CD4-positive, alpha-beta memory T cell (primary cell): ENCODE measurements at regions not wholly inside any gene's neighbourhood (a gene's known extent, or its start where the extent isn't known, plus 50 kb on each side); places are given as distances from the start of the nearest gene placed in this dataset.

ENCODE experiments used
- CTCF ChIA-PET: fragments of 350-600 bp; sonication (Branson Sonifier 250); formaldehyde crosslinking; loops from one replicate; lab custom pipeline; 2021; ENCODE audit warnings: inconsistent platforms; ENCODE audit not compliant: partially characterized antibody; lab: Charles Lee
- POLR2A ChIA-PET: fragments of 350-600 bp; sonication (Branson Sonifier 250); formaldehyde crosslinking; loops from one replicate; lab custom pipeline; 2021; ENCODE audit not compliant: partially characterized antibody; lab: Charles Lee
- DNase-seq, 5 donors: peaks; one replicate each; pipeline versions ENCODE4 v3.0.0 to v3.0.0-alpha.2; 2020 to 2022; ENCODE audit warnings: mixed read lengths in 1 of 5
- H3K27ac ChIP-seq: one replicate; pipeline ENCODE4 v1.7.0; 2013; ENCODE audit warnings: low read depth, low read length
- H3K27me3 ChIP-seq: 2 replicates; pipeline ENCODE4 v1.7.0; 2013; ENCODE audit warnings: mild to moderate bottlenecking, low read length, moderate library complexity; ENCODE audit not compliant: insufficient read depth
- H3K36me3 ChIP-seq: 2 replicates; pipeline ENCODE4 v1.7.0; 2013; ENCODE audit warnings: mild to moderate bottlenecking, low read length, moderate library complexity; ENCODE audit not compliant: insufficient read depth
- H3K4me1 ChIP-seq: 2 replicates; pipeline ENCODE4 v1.7.0; 2013; ENCODE audit warnings: mild to moderate bottlenecking, low read length, moderate library complexity; ENCODE audit not compliant: insufficient read depth
- H3K4me3 ChIP-seq, 2 donors: one replicate each; pipeline ENCODE4 v1.7.0; 2013; ENCODE audit warnings: low read length in 2 of 2, mild to moderate bottlenecking in 1 of 2
- H3K9me3 ChIP-seq, 2 donors: one replicate each; pipeline ENCODE4 v1.7.0; 2013; ENCODE audit warnings: low read length in 2 of 2, control low read depth in 1 of 2; ENCODE audit not compliant: control insufficient read depth in 1 of 2
- H3K27ac Mint-ChIP-seq, 7 donors: one replicate each; pipeline ENCODE4 v1.8.0; 2020 to 2021; ENCODE audit warnings: mixed read lengths in 7 of 7, mild to moderate bottlenecking in 6 of 7, inconsistent platforms in 3 of 7, moderate library complexity in 3 of 7
- H3K27me3 Mint-ChIP-seq, 2 donors: one replicate each; pipeline ENCODE4 v1.8.0; 2020 to 2021; ENCODE audit warnings: mixed read lengths in 2 of 2
- H3K36me3 Mint-ChIP-seq, 2 donors: one replicate each; pipeline ENCODE4 v1.8.0; 2020 to 2021; ENCODE audit warnings: mixed read lengths in 2 of 2, inconsistent platforms in 1 of 2, mild to moderate bottlenecking in 1 of 2
- H3K4me1 Mint-ChIP-seq, 4 donors: one replicate each; pipeline ENCODE4 v1.8.0; 2020 to 2021; ENCODE audit warnings: mixed read lengths in 4 of 4, mild to moderate bottlenecking in 1 of 4
- H3K4me3 Mint-ChIP-seq, 8 donors: one replicate each; pipeline ENCODE4 v1.8.0; 2020 to 2021; ENCODE audit warnings: mixed read lengths in 8 of 8, mild to moderate bottlenecking in 7 of 8, moderate library complexity in 6 of 8, inconsistent platforms in 3 of 8
- H3K9me3 Mint-ChIP-seq, 8 donors: one replicate each; pipeline ENCODE4 v1.8.0; 2020 to 2021; ENCODE audit warnings: mixed read lengths in 8 of 8, mild to moderate bottlenecking in 5 of 8, inconsistent platforms in 3 of 8, moderate library complexity in 1 of 8
- intact Hi-C: fragments of 100-400 bp; cut with micrococcal nuclease; formaldehyde crosslinking; loops from one replicate; pipeline ENCODE4 v1.15.1; 2023

- H3K4me1 ChIP-seq: no peaks in the 10 kb centered on the region
- no peaks in the 10 kb centered on the region for H3K27me3 ChIP-seq
- Mint-ChIP-seq H3K4me1 (no peaks in the 10 kb centered on the region), H3K4me3 (no peak overlapping the region), H3K27ac (no peak overlapping the region), H3K9me3 (peaks cover 0 to 6% (median 0%) of the 10 kb centered on the region in 8 donors), H3K27me3 (no peaks in the 10 kb centered on the region), H3K36me3 (no peaks in the 10 kb centered on the region)
- DNase-seq: no peak
- ChIA-PET POLR2A (no interaction called here), CTCF (no interaction called here)
- intact Hi-C loops: no loop called here
- H3K27ac ChIP-seq: no peak overlapping the region
- no peaks in the 10 kb centered on the region for H3K9me3 ChIP-seq
- H3K4me3 ChIP-seq: no peak overlapping the region
- H3K36me3 ChIP-seq: no peaks in the 10 kb centered on the region
Observed at GRCh38 chr2:145728511-145728910, 1208.6 kb upstream of the ZEB2 start.

DNA sequence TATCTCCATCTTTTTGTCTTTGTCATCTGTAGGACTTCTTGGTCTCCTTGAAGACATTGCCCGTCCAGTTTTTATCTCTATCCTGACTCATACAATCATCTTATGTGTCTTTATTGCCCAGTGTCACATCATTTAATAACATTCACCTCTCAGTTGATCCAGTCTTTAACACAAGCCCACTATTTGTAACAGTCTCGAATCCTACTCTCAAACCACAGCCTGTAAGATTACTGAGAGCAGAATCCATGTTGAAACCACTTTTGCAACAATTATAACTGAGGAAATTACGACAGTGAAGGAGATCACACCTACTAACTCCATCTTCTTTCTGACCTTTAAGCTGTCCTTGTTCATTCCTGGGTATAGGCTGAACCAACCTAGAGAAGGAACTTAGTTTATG, 1206.0 kb upstream of the ZEB2 start:
- H3K9me3 Mint-ChIP-seq: peaks cover 0 to 6% (median 0%) of the 10 kb centered on the region in 8 donors

DNA sequence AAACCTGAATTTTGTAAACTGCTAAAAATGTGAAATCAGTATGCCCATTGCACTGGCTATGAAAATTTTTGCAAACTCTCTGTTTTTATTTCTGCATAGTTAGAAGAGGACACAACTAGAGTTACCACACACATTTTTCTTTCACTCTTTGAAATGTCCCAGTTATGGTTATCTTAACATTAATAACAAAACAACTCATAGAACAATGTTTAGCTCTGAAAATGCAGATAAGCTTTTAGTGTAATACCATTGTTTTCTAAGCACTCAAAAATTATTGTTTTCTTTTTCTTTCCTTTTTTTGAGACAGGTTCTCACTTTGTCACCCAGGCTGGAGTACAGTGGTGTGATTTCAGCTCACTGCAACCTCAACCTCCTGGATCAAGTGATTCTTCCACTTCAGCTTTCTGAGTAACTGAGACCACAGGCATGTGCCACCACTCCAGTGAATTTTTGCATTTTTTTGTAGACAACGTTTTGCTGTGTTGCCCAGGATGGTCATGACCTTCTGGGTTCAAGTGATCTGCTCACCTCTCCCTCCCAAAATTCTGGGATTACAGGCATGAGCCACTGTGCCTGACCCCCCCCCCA, 1204.5 kb upstream of the ZEB2 start:
- no peaks in the 10 kb centered on the region for H3K36me3 ChIP-seq
- no peak overlapping the region for H3K4me3 Mint-ChIP-seq
- no peaks in the 10 kb centered on the region for H3K27me3 ChIP-seq
- no peaks in the 10 kb centered on the region for H3K9me3 ChIP-seq
- no peaks in the 10 kb centered on the region for H3K36me3 Mint-ChIP-seq
- ChIA-PET POLR2A (no interaction called here), CTCF (no interaction called here)
- H3K27me3 Mint-ChIP-seq: no peaks in the 10 kb centered on the region
- no peak overlapping the region for H3K27ac ChIP-seq
- no peak overlapping the region for H3K4me3 ChIP-seq
- peaks cover 0 to 7% (median 0%) of the 10 kb centered on the region in 8 donors for H3K9me3 Mint-ChIP-seq
- intact Hi-C loops: no loop called here
- H3K4me1 ChIP-seq: no peaks in the 10 kb centered on the region
- no peak overlapping the region for H3K27ac Mint-ChIP-seq
- no peak for DNase-seq
- no peaks in the 10 kb centered on the region for H3K4me1 Mint-ChIP-seq

More for the DNA sequence above, 1206.0 kb upstream of the ZEB2 start:
- no peak for DNase-seq
- POLR2A ChIA-PET: no interaction called here
- no peaks in the 10 kb centered on the region for H3K36me3 ChIP-seq
- H3K4me1 ChIP-seq: no peaks in the 10 kb centered on the region
- intact Hi-C loops: no loop called here
- no peak overlapping the region for H3K4me3 Mint-ChIP-seq
- no peaks in the 10 kb centered on the region for H3K27me3 Mint-ChIP-seq
- H3K4me1 Mint-ChIP-seq: no peaks in the 10 kb centered on the region
- no peaks in the 10 kb centered on the region for H3K9me3 ChIP-seq
- H3K4me3 ChIP-seq: no peak overlapping the region
- CTCF ChIA-PET: no interaction called here
- H3K27me3 ChIP-seq: no peaks in the 10 kb centered on the region
- no peak overlapping the region for H3K27ac ChIP-seq
- H3K27ac Mint-ChIP-seq: no peak overlapping the region
- H3K36me3 Mint-ChIP-seq: no peaks in the 10 kb centered on the region

GRCh38 chr2:145723872-145724271, 1204.0 kb upstream of the ZEB2 start:
- intact Hi-C loops: no loop called here
- Histone ChIP-seq H3K27ac (no peak overlapping the region), H3K36me3 (no peaks in the 10 kb centered on the region), H3K27me3 (no peaks in the 10 kb centered on the region), H3K4me3 (no peak overlapping the region), H3K9me3 (no peaks in the 10 kb centered on the region), H3K4me1 (no peaks in the 10 kb centered on the region)
- H3K36me3 Mint-ChIP-seq: no peaks in the 10 kb centered on the region
- CTCF ChIA-PET: no interaction called here
- no peak for DNase-seq
- H3K27me3 Mint-ChIP-seq: no peaks in the 10 kb centered on the region
- H3K9me3 Mint-ChIP-seq: peaks cover 0 to 7% (median 0%) of the 10 kb centered on the region in 8 donors
- no peak overlapping the region for H3K27ac Mint-ChIP-seq
- H3K4me3 Mint-ChIP-seq: no peak overlapping the region
- POLR2A ChIA-PET: no interaction called here
- H3K4me1 Mint-ChIP-seq: no peaks in the 10 kb centered on the region

DNA sequence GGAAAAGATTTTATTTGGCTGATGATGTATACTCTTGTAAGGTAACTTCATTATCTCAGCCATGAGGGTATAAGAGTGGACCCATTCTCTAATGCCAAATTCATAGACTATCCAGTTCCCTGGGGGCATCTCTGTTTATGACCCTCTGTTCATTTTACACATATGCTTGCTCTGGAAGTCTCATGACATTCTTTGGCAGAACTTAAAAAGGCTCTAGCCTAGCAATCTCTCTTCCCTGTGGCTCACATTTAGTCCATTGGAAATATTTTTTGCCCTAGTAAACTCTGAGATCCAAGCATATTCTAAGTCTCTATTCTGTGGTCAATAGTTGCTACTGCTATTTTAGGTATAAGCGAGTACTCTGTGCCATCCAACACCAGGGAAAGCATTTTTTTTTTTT, 1201.8 kb upstream of the ZEB2 start:
- intact Hi-C loops: no loop called here
- H3K9me3 Mint-ChIP-seq: peaks cover 0 to 7% (median 0%) of the 10 kb centered on the region in 8 donors
- Histone ChIP-seq H3K36me3 (no peaks in the 10 kb centered on the region), H3K4me3 (no peak overlapping the region), H3K27ac (no peak overlapping the region), H3K9me3 (no peaks in the 10 kb centered on the region), H3K4me1 (no peaks in the 10 kb centered on the region), H3K27me3 (no peaks in the 10 kb centered on the region)
- no peaks in the 10 kb centered on the region for H3K27me3 Mint-ChIP-seq
- H3K27ac Mint-ChIP-seq: no peak overlapping the region
- H3K4me1 Mint-ChIP-seq: no peaks in the 10 kb centered on the region
- ChIA-PET CTCF (no interaction called here), POLR2A (no interaction called here)
- H3K4me3 Mint-ChIP-seq: no peak overlapping the region
- no peak for DNase-seq
- H3K36me3 Mint-ChIP-seq: no peaks in the 10 kb centered on the region

- no peak overlapping the region for H3K27ac ChIP-seq
- no peaks in the 10 kb centered on the region for H3K9me3 ChIP-seq
- H3K27me3 ChIP-seq: no peaks in the 10 kb centered on the region
- ChIA-PET CTCF (no interaction called here), POLR2A (no interaction called here)
- Mint-ChIP-seq H3K4me1 (no peaks in the 10 kb centered on the region), H3K36me3 (no peaks in the 10 kb centered on the region), H3K9me3 (peaks cover 0 to 3% (median under 1%) of the 10 kb centered on the region in 8 donors), H3K4me3 (no peak overlapping the region), H3K27ac (no peak overlapping the region), H3K27me3 (no peaks in the 10 kb centered on the region)
- no peaks in the 10 kb centered on the region for H3K4me1 ChIP-seq
- no peak overlapping the region for H3K4me3 ChIP-seq
- intact Hi-C loops: no loop called here
- H3K36me3 ChIP-seq: no peaks in the 10 kb centered on the region
- DNase-seq: no peak
Observed at GRCh38 chr2:145715601-145716000, 1195.7 kb upstream of the ZEB2 start.

DNA sequence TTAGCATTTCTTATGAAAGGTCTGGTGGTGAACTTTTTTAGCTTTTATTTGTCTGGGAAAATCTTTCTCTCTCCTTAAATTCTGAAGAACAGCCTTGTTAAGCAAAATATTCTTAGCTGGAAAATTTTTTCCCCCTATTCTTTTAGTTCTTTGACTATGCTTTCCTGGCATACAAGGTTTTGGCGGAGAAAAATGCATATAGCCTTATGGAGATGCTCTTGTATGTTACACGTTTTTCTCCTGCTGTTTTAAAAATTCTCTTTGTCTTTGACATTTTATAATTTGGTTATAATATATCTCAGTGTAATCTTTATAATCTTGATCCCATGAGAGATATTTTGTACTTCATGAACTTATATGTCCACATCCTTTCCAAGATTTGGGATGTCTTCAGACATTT, 1190.4 kb upstream of the ZEB2 start:
- Mint-ChIP-seq H3K9me3 (peaks cover 0 to 9% (median 2%) of the 10 kb centered on the region in 8 donors), H3K27me3 (no peaks in the 10 kb centered on the region), H3K27ac (no peak overlapping the region), H3K4me3 (no peak overlapping the region), H3K4me1 (no peaks in the 10 kb centered on the region), H3K36me3 (no peaks in the 10 kb centered on the region)
- Histone ChIP-seq H3K27ac (no peak overlapping the region), H3K36me3 (no peaks in the 10 kb centered on the region), H3K4me1 (no peaks in the 10 kb centered on the region), H3K27me3 (no peaks in the 10 kb centered on the region), H3K4me3 (no peak overlapping the region), H3K9me3 (no peaks in the 10 kb centered on the region)
- ChIA-PET CTCF (no interaction called here), POLR2A (no interaction called here)
- no peak for DNase-seq
- intact Hi-C loops: no loop called here

DNA sequence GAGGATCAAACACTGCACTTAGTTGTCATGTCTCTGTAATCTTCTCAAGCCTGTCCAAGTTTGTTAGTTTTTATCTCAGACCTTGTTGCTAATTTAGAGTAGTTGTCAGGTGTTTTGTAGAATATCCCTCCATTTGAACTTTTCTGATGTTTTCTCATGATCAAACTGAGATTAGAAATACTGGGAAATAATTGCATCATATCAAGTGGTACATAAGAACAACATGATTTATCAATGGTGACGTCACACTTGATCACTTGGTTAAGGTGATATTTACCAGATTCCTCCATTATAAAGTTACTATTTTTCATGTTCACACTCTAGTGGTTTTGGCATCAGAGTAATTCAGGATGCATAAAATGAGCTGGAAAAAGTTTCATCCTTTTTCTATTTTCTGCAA, 1182.4 kb upstream of the ZEB2 start:
- Histone ChIP-seq H3K27me3 (no peaks in the 10 kb centered on the region), H3K27ac (no peak overlapping the region), H3K9me3 (no peaks in the 10 kb centered on the region), H3K4me1 (no peaks in the 10 kb centered on the region), H3K4me3 (no peak overlapping the region), H3K36me3 (no peaks in the 10 kb centered on the region)
- ChIA-PET POLR2A (no interaction called here), CTCF (no interaction called here)
- H3K4me3 Mint-ChIP-seq: no peak overlapping the region
- H3K9me3 Mint-ChIP-seq: peaks cover 0 to 9% (median 3%) of the 10 kb centered on the region in 8 donors
- intact Hi-C loops: no loop called here
- H3K36me3 Mint-ChIP-seq: no peaks in the 10 kb centered on the region
- H3K27ac Mint-ChIP-seq: no peak overlapping the region
- DNase-seq: no peak
- H3K4me1 Mint-ChIP-seq: no peaks in the 10 kb centered on the region
- H3K27me3 Mint-ChIP-seq: no peaks in the 10 kb centered on the region
